ENCODE measurements at regions not wholly inside any gene's neighbourhood (a gene's known extent, or its start where the extent isn't known, plus 50 kb on each side); places are given as distances from the start of the nearest gene placed in this dataset.
"Not testable (repeated sequence)": the region's sequence is repeated elsewhere in the genome, so short reads cannot be mapped to it uniquely, and the experiment has no call there.

DNA sequence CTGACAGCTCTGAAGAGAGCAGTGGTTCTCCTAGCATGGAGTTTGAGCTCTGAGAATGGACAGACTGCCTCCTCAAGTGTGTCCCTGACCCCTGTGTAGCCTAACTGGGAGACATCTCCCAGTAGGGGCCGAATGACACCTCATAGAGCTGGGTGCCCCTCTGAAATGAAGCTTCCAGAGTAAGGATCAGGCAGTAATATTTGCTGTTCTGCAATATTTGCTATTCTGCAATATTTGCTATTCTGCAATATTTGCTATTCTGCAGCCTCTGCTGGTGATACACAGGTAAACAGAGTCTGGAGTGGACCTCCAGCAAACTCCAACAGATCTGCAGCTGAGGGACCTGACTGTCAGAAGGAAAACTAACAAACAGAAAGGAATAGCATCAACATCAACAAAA is 105.5 kb downstream of the BUD13 start:
- DNase-seq (ENCODE audit: low read depth in 1 of 2, low spot score in 1 of 2), result not testable (repeated sequence)

DNA sequence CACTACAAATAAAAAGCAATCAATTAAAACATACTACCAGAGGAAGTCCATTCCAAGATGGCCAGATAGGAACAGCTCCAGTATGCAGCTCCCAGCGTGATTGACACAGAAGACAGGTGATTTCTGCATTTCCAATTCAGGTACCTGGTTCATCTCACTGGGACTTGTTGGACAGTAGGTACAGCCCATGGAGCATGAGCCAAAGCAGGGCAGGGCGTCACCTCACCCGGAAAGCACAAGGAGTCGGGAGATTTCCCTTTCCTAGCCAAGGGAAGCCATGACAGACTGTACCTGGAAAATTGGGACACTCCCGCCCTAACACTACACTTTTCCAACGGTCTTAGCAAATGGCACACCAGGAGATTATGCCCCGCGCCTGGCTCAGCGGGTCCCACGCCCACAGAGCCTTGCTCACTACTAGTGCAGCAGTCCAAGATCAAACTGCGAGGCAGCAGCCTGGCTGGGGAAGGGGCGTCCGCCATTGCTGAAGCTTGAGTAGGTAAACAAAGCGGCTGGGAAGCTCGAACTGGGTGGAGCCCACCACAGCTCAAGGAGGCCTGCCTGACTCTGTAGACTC is 106.0 kb downstream of the BUD13 start:
- not testable (repeated sequence) for DNase-seq (ENCODE audit: low read depth in 1 of 2, low spot score in 1 of 2)

DNA sequence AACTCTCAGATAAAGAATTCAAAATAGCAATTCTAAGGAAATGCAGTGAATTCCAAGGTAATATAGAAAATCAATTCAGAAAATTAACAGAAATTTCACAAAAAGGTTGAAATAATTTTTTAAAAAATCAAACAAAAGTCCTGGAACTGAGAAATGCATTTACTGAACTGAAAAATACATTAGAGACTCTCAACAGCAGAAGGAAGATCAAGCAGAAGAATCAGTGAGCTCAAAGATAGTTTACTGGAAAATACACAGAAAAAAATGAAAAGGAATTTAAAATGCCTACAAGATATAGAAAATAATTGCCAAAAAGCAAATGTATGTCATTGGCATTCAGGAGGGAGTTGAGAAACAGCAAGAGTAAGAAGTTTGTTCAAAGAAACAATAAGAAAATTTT is 107.3 kb downstream of the BUD13 start:
- no peak for DNase-seq (ENCODE audit: low read depth in 1 of 2, low spot score in 1 of 2)

DNA sequence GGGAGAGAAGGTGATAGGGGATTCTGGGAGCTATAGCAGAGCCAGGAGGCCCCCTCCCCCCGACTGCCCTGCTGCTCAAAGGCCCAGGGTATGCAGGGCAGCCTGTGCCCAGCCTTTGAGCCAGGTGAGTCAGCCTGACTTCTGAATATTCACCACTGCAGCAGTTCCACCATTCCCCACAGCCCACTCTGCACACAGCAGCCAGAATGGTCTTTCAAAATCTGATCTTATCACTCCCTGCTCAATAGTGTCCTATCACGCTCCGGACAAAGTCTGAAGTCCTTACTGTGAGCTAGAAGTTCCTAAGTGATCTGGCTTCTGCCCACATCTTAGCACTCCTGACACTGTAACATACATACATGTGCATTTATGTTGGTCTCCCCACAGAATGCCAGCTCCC is 111.7 kb downstream of the BUD13 start:
- no peak for DNase-seq (ENCODE audit: low read depth in 1 of 2, low spot score in 1 of 2)

DNA sequence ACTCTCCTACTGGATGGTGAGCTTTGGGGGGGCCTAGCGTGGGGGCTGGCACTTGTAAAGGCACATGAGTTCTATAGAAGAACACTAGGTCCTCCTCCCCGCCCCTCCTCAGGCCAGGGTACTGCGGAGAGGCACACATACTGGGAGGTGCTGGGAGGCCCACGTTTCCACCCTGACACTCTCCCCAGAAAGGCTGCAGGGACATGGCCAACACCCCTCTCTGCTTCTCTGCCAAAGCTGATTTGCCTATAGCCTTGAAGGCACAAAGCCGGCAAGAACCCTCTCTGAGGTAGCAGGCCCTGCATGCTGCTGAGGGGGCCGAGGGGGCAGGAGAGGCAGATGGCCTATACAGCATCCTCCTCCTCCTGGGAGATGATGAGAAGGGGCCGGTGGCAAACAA is 112.8 kb downstream of the BUD13 start:
- DNase-seq (ENCODE audit: low read depth in 1 of 2, low spot score in 1 of 2), result no peak

DNA sequence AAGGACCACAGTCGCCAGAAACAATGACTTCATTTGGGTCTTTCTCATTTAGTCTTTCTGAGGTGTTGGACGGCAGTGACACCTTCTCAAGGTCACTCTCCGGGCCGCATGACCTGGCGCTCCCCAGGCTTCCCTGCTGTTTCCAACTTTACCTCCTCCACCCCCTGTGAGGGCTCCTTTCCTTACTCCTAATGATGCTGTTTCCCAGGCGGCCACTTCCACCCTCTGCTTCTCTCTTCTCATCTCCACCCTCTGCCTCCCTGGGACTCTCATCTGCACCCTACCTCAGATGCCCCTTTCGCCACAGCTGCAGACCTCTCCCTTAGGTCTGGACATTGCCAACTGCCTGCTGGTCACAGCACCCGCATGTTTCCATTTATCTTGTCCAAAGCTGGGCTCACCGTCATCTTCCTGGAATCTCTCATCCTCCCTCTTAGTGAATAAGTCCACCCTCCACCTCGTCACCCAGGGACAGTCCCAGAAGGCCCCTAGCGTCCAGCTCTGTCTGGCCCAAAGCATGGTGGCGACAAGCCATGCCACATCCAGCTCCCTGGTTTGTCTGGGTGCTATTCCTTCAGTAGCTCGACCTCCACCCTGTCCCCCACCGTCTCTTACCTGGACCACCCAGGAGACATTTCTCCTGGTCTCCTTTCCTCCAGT is 113.8 kb downstream of the BUD13 start:
- DNase-seq (ENCODE audit: low read depth in 1 of 2, low spot score in 1 of 2), result no peak

DNA sequence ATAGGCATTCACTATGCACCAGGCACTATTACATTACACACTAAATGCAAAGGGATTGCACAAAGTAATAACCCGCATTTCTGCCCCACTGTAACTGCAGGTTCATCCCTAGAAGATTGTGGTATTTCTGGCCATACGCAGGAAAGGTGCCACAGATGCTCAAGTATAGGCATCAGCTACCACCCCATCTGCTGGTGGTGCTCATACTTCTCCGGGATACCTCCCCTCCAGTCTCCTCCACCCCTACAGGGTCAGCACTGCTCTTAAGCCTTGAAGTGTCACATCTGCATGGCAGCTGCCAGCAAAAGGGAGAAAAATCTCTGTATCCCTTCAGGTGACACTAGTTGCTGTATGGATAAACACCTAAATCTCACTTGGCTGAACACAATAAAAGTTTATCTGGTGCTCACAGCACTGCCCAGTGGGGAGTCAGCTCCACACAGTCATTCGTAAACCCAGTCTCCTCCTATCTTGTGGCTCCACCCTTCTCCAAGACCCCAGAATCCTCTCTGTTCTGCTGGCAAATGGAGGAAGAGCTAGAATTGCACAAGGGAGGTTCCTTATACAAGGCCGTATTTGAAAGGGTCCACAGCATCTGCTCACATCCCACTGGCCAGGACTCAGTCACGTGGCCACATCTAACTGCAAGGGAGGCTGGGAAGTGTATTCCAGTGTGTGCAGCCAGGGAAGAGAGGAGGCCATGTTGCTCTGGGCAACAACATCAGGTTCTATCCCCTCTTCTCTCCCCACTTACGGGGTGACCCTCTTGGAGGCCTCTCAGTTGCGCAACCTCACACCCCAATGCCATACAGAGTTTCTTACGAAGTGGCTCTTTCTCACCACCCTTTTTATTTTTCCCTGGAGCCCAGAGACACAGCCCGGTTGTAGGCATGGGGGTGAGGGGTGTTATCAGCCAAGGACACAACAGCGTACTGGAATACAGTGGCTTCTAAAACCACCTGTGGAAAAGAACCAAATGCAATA is 114.7 kb downstream of the BUD13 start:
- no peak for DNase-seq (ENCODE audit: low read depth in 1 of 2, low spot score in 1 of 2)

DNA sequence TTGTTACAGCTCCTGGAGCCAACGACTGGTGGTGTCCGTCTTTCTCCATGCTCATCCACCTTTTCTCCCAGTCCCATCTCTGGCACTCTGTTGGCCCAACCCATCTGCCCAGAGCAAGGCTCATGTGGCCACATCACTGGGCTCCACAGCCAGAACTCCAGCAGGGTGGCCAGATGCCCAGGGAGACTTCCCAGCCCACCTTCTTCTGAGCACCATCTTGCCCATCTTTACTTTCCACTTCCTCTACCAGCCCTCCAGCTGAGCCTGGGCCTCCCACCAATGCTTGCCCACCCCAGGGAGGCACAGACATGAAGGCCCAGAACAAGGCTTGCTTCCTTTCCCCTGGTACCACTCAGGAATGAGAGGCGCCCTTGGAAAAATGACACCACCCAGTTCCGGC is 116.8 kb downstream of the BUD13 start:
- no peak for DNase-seq (ENCODE audit: low read depth in 1 of 2, low spot score in 1 of 2)

DNA sequence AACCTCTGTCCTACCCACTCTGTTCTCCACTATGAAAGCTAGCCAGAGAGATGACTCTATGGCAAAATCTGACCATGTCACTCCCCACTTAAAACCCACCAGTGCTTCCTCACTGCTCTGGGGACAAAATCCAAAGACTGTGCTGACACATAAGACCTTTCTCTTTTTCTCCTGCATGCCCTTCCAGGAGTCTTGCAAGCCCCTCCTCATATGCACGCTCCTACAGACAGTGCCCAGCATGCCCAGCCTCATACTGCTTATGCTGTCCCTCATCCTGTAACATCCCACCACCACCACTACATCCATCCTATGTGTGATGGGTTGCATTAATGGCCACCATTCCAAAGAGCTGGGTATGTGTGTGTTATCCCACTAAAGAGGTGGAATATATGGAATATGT is 118.3 kb downstream of the BUD13 start:
- no peak for DNase-seq (ENCODE audit: low read depth in 1 of 2, low spot score in 1 of 2)

DNA sequence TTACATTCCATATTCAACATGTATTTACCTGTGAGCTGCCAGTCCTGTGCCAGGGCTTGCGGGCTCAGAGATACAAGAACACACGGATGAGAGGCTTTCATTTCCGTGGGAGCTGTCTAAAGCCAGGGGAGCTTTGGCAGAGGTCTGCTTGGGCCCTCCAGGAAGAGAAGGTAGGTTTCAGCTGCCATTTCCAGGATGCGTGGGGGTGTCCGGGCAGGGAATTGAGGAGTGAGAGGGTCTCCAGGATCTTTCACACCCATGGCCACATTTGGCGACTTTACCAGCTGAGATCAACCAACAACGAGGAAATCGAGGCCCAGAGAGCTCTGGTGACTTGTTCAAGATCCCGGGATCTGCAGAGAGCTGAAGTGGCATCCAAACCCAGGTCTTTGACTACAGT is 119.6 kb downstream of the BUD13 start:
- no peak for DNase-seq (ENCODE audit: low read depth in 1 of 2, low spot score in 1 of 2)

DNA sequence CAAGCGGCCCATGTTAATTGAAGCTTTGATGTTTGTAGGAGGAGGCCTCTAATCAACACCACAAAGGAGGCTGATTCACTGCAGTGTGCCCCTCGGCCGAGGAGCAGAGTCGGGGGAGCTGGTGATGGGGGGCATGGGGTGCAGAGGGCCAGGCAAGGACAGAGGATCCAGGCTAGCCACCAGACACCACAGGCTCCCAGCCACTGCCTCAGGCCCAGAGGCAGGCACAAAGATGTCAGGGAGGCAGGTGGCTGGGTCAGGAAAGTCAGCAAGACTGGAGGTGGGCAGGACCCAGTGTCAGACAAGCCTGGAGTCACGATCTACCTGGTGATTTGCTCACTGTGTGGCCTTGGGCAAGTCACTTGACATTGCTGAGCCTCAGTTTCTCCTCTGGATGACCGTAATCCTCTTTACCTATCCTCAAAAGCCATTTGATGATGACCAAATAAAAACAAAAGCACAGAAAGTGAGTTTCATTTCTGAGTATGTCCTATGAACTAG is 121.0 kb downstream of the BUD13 start:
- no peak for DNase-seq (ENCODE audit: low read depth in 1 of 2, low spot score in 1 of 2)

DNA sequence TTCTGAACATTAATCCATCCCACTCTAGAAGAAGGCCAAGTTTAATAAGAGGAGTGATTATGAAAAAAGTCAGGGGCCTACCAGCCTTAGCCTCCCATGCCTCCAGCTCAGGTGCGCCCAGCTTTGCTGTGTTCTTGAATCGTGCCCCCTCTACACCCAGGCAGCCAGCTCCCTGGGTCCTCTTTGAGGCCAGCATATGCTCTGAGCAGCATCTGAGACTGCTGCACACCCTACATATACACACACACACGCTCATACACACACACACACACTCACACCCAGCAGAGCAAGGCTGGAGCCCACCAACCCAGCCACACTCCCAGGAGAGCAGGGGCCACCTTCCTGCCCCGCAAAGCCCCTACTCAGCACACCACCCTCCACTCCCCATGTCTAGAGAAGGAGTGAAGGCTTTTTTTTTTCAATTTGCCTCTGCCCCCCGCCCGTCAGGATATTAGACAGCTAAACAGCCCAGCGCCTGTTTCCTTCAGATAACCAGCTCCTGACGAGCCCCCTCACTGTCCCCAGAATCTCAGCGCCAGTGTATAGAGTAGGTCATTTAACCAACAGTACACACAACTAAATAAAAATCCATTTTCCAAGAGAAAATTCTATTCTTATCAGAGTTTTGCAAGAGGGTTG is 121.6 kb downstream of the BUD13 start:
- no peak for DNase-seq (ENCODE audit: low read depth in 1 of 2, low spot score in 1 of 2)

DNA sequence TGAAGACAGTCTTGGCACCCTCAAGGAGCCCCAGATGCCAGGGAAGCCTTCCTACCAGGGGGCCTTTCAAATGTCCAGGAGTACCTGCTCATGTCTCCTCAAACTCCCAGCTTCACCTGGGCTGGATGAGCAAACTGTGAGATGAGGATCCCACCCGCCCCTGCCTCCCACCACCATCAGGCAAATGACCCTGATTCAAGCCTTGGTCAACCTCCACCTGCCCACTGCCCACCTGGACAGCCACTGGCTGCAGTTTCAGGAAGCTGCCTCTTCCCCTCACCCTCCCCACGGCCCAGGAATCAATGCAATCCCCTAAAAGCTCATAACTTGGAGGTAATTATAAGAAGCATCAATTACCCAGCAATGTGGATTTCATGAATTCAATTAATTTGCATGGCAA is 122.7 kb downstream of the BUD13 start:
- DNase-seq (ENCODE audit: low read depth in 1 of 2, low spot score in 1 of 2), result no peak

DNA sequence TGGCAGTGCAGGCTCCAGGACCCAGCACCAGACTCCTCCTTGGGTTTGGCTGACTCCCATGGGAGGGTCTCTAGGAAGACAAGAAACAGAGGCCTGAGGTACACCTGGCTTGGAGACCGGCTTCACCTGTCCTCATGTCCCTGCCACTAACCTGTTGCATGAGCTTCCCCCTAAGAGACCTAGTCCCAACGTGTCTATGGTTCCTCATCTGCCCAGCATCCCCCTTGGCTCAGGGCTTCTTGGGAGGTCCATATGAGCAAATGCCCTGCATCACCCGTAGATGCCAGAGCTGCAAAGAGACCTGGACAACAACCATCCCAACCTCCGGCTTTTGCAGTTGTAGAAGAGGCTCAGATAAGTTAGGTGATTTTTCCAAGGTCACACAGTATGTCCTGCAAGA is 123.5 kb downstream of the BUD13 start:
- no peak for DNase-seq (ENCODE audit: low read depth in 1 of 2, low spot score in 1 of 2)

DNA sequence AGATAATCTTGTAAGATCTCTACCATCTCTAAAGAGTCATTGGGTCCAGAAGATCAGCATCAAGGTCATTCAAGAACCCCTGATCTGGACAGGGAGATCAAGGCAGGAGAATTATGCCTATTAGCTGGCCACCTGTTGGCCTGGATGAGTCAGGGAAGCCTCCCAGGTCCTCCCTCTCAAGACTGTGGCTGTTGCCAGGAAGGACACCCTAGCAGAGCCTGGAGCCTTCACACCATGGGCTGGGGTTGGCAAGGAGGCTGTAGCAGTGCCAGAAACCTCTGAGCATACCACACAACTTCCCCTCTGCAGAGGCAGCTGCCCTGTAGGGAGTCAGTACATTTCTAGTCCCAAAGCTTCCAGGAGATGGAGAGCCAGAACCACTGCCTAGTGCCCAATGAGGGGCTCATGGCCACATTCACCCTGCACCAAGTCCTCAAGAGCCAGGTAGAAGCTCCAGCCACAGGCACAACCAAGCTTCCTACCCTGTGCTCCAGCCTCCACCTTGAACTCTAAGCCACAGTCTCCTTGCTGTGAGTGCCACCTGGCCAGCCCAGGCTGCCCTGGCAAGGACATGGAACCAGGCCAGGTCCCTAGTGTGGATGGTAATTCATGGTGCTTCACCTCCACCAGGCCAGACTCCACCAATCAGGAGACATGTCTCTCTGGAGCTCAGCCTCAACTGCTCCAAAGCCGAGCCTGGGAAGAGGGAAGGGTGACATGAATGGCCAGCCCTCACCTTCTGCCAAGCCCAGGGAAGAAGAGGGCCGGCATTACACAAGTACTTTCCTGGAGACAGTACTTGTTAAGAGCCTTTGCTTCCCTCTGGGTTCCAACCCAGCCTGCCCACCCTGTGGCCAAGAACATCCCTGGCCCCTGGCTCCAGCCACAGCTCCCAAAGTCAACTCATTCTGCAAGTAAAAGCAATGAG is 124.3 kb downstream of the BUD13 start:
- no peak for DNase-seq (ENCODE audit: low read depth in 1 of 2, low spot score in 1 of 2)

DNA sequence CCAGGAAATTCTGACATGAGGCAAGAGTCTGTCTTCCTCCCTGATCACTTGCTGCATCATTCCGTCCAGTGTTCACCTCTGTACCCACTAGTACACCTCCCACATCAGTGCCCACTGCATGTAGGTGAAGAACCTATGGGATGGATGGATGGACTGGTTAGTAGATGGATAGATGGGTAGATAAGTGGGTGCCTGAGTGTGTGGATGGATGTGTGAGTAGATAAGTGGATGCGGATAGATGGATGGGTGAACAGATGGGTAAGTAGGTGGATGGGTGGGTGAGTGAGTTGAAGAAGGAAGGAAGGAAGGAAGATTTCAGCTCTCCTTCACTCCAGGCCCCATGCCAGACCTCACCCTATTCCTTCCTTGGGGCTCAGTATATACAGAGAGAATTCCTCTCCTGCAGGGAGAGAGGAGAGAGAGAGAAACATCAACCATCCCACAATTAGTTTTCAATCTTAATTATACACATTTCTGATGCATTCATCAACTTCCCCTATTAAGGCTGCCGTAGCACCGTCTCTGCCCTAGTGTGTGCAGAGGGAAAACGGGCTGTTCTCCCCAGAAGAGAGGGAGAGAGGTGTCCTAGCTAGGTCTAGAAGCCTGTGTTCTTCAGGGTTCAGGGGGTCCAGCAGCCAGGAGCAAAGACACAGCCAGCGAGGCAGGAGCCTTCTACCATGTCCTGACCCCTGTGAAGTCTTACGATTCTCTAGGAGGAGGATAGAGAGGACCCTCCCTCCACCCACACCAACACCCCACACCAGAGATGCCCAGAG is 125.3 kb downstream of the BUD13 start:
- no peak for DNase-seq (ENCODE audit: low read depth in 1 of 2, low spot score in 1 of 2)

DNA sequence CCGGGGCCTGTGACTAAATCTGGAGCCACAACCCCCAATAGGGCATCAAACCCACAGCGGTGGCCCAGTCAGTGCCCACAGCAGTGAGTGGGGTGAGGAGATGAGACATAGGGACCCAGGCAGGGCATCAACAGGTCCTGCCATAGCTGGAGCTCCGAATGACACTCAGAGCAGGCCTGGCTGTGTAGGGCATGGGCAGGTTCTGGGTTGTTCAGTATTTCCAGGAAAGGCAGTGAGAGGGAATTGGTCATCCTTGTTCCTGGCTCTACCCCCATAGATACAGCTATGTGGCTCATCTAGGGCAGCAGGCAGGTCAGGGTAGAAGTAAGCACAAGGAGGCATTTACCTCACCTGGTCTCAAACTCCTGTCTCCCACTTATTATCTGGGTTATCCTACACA is 126.6 kb downstream of the BUD13 start:
- no peak for DNase-seq (ENCODE audit: low read depth in 1 of 2, low spot score in 1 of 2)

DNA sequence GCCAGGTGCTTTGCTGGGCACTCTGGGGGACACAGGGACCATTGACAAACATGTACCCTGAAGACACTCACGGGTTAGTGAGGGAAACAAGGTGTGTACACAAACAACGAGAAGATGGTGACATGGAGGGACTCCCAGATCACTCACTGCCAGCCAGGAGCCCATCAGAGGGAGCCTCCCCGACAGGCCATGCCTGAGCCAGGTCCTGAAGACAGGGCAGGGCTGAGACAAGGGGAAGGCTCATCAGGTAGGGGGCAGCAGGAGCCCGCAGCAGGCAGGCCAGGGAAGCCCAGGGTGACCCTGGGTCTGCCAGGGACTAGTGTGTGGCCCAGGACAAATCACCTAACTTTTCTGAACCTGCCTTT is 127.9 kb downstream of the BUD13 start:
- DNase-seq (ENCODE audit: low read depth in 1 of 2, low spot score in 1 of 2), result no peak

DNA sequence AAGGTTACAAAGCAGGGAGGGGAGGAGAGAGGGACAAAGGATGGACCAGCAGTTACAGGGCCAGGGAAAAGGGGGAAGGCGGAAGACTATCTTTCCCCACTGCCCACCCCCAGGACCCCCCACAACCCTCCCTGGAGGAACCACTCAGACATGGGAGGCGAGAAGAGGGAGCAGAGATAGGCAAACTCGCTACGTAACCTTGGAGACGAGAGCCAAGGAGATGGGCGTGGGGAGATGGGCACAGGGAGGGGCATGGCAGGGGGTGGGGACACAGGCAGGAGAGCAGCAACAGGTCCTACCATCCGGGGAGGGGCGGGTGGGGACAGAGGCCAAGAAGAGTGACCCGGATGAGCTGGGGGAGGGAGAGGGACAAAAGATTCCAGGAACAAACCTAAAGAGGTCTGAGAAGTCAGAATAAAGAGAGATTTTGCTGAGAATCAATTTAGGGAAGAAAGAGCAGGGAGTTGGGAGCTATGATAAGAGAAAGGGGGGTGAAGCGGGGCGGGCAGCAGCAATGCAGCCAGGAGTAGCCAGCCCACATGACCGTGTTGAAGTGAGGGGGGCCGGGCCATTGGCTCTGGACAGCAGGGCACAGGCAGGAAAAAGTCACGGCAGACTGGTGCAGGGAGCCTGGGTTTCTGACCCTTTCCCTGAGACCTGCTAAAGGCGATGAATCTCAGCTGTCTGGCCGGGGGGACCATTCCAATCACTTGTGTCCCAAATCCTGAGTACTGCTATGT is 128.4 kb downstream of the BUD13 start:
- DNase-seq (ENCODE audit: low read depth in 1 of 2, low spot score in 1 of 2), result no peak

Measured in stimulated activated CD4-positive, alpha-beta T cell treated with anti-CD3 and anti-CD28 coated beads, Interleukin-15, amount 100 ng/mL, for 1 hour (primary cell).